OCI-LY3 (cell line): ENCODE measurements at regions not wholly inside any gene's neighbourhood (a gene's known extent, or its start where the extent isn't known, plus 50 kb on each side); places are given as distances from the start of the nearest gene placed in this dataset.

ENCODE experiments used
- H2AFZ ChIP-seq: fragments of 200-600, 300-600 bp; shearing (Covaris generic); 2 replicates; pipeline ENCODE4 v1.6.0; 2014; ENCODE audit warnings: antibody characterized with exemption, low read depth, low read length
- H3K27ac ChIP-seq: fragments of 200-600, 300-600 bp; sonication (generic); 2 replicates; pipeline ENCODE4 v1.5.1; 2014; ENCODE audit warnings: mild to moderate bottlenecking, low read length, moderate library complexity, mixed read lengths
- H3K27me3 ChIP-seq: fragments of 200-600, 300-600 bp; sonication (generic); 2 replicates; pipeline ENCODE4 v1.6.1; 2014; ENCODE audit warnings: low read depth, low read length, mixed read lengths
- H3K36me3 ChIP-seq: fragments of 200-600, 300-600 bp; sonication (generic); replicated peaks from 2 replicates; pipeline ENCODE3; 2014; ENCODE audit warnings: low read depth, low read length, mixed read lengths
- H3K4me1 ChIP-seq: fragments of 300-600, 200-600 bp; sonication (generic); 2 replicates; pipeline ENCODE4 v1.6.1; 2014; ENCODE audit warnings: low read length, mixed read lengths
- H3K4me2 ChIP-seq: fragments of 200-600, 300-600 bp; sonication (generic); 2 replicates; pipeline ENCODE4 v1.6.1; 2014; ENCODE audit warnings: low read length, mixed read lengths
- H3K4me3 ChIP-seq: fragments of 300-600, 200-600 bp; sonication (generic); 2 replicates; pipeline ENCODE4 v1.5.1; 2014; ENCODE audit warnings: antibody characterized with exemption, mild to moderate bottlenecking, low read length, moderate library complexity
- H3K79me2 ChIP-seq: fragments of 300-600, 200-600 bp; shearing (Covaris generic); 2 replicates; pipeline ENCODE4 v1.6.1; 2014; ENCODE audit warnings: mild to moderate bottlenecking, low read length, mixed read lengths
- H3K9ac ChIP-seq: fragments of 300-600, 200-600 bp; shearing (Covaris generic); 2 replicates; pipeline ENCODE4 v1.6.0; 2014; ENCODE audit warnings: mild to moderate bottlenecking, low read length, moderate library complexity
- H3K9me3 ChIP-seq: fragments of 200-600, 300-600 bp; shearing (Covaris generic); 2 replicates; pipeline ENCODE4 v1.6.1; 2014; ENCODE audit warnings: low read length, mixed read lengths; ENCODE audit not compliant: insufficient read depth
- H4K20me1 ChIP-seq: fragments of 200-600, 300-600 bp; sonication (generic); 2 replicates; pipeline ENCODE4 v1.6.1; 2016; ENCODE audit warnings: low read length, mixed read lengths; ENCODE audit not compliant: insufficient read depth
- CTCF ChIP-seq: fragments of 200-600, 300-600 bp; sonication (generic); IDR thresholded peaks from 2 replicates; pipeline ENCODE4 v1.5.1; 2014; ENCODE audit warnings: antibody characterized with exemption, low read length, low read depth
- EZH2phosphoT487 ChIP-seq: fragments of 200-600 bp; shearing (Covaris generic); IDR thresholded peaks from 2 replicates; pipeline ENCODE4 v1.6.1; 2018; ENCODE audit warnings: antibody characterized with exemption, mixed run types, low read depth

- H2AFZ ChIP-seq: no peak overlapping the region
- no peaks in the 10 kb centered on the region for H3K27me3 ChIP-seq
- no peak overlapping the region for H3K4me2 ChIP-seq
- H3K4me1 ChIP-seq: 0 out of 2 replicates have a peak, but pooled peaks cover 5% of the 10 kb centered on the region
- no peaks in the 10 kb centered on the region for H4K20me1 ChIP-seq
- H3K27ac ChIP-seq: no peak overlapping the region
- no peak overlapping the region for H3K9ac ChIP-seq
- TF ChIP-seq CTCF (no peak), EZH2phosphoT487 (no peak)
- H3K36me3 ChIP-seq: no peaks in the 10 kb centered on the region
- no peak overlapping the region for H3K4me3 ChIP-seq
- H3K9me3 ChIP-seq: no peaks in the 10 kb centered on the region
- H3K79me2 ChIP-seq: no peaks in the 10 kb centered on the region
These were observed 90.7 kb downstream of the SEC61B start for GRCh38 chr9:99312736-99313135.

- no peaks in the 10 kb centered on the region for H4K20me1 ChIP-seq
- no peak overlapping the region for H3K4me3 ChIP-seq
- no peaks in the 10 kb centered on the region for H3K9me3 ChIP-seq
- no peaks in the 10 kb centered on the region for H3K79me2 ChIP-seq
- H3K27ac ChIP-seq: no peak overlapping the region
- H3K9ac ChIP-seq: no peak overlapping the region
- no peak overlapping the region for H3K4me2 ChIP-seq
- peaks cover 6% of the 10 kb centered on the region; the same call in 1 of the 2 replicates for H3K4me1 ChIP-seq
- no peak for TF ChIP-seq CTCF
- TF ChIP-seq EZH2phosphoT487: no peak
- no peak overlapping the region for H2AFZ ChIP-seq
- H3K27me3 ChIP-seq: no peaks in the 10 kb centered on the region; the same call in 1 of the 2 replicates
- H3K36me3 ChIP-seq: no peaks in the 10 kb centered on the region
These were observed 97.0 kb downstream of the SEC61B start for GRCh38 chr9:99319048-99319447.

GRCh38 chr9:99322299-99322698, 100.2 kb downstream of the SEC61B start:
- Histone ChIP-seq H3K4me2 (no peak overlapping the region), H3K36me3 (no peaks in the 10 kb centered on the region), H2AFZ (no peak overlapping the region), H3K27ac (no peak overlapping the region), H3K4me3 (no peak overlapping the region), H4K20me1 (no peaks in the 10 kb centered on the region), H3K9ac (no peak overlapping the region), H3K27me3 (no peaks in the 10 kb centered on the region; the same call in 1 of the 2 replicates), H3K4me1 (peaks cover 16% of the 10 kb centered on the region), H3K79me2 (no peaks in the 10 kb centered on the region), H3K9me3 (no peaks in the 10 kb centered on the region)
- TF ChIP-seq CTCF (no peak), EZH2phosphoT487 (no peak)

- H4K20me1 ChIP-seq: no peaks in the 10 kb centered on the region
- H3K36me3 ChIP-seq: no peaks in the 10 kb centered on the region
- no peak overlapping the region for H3K27ac ChIP-seq
- H3K79me2 ChIP-seq: no peaks in the 10 kb centered on the region
- 0 out of 2 replicates have a peak overlapping the region, but pooled peaks have one; percentile 4 for H2AFZ ChIP-seq
- TF ChIP-seq CTCF: 0 out of 2 replicates have a peak, but pooled peaks have one; percentile 9
- TF ChIP-seq EZH2phosphoT487: no peak
- H3K4me1 ChIP-seq: peaks cover 16% of the 10 kb centered on the region
- H3K4me2 ChIP-seq: peak overlapping the region; percentile 26
- H3K4me3 ChIP-seq: no peak overlapping the region
- H3K27me3 ChIP-seq: no peaks in the 10 kb centered on the region
- H3K9ac ChIP-seq: no peak overlapping the region
- H3K9me3 ChIP-seq: no peaks in the 10 kb centered on the region
These were observed 104.2 kb downstream of the SEC61B start for GRCh38 chr9:99326112-99326916.
